GM23248 (cell line): ENCODE measurements at regions not wholly inside any gene's neighbourhood (a gene's known extent, or its start where the extent isn't known, plus 50 kb on each side); places are given as distances from the start of the nearest gene placed in this dataset.

Experiments
- EZH2 ChIP-seq: fragments of 200-600 bp; sonication (generic); IDR thresholded peaks from 2 replicates; pipeline ENCODE4 v1.6.1; 2018; ENCODE audit warnings: antibody characterized with exemption, mild to moderate bottlenecking; ENCODE audit not compliant: insufficient read depth, poor library complexity, severe bottlenecking
- EZH2phosphoT487 ChIP-seq: fragments of 200-600 bp; sonication (generic); IDR thresholded peaks from 2 replicates; pipeline ENCODE4 v1.6.1; 2018; ENCODE audit warnings: antibody characterized with exemption, moderate library complexity, mild to moderate bottlenecking, low read depth; ENCODE audit not compliant: insufficient read depth

- TF ChIP-seq EZH2phosphoT487 (no peak), EZH2 (no peak)
Observed at GRCh38 chr5:156259618-156260017, 67.3 kb upstream of the SGCD start.
